Body of pancreas (tissue), 4 donors: ENCODE measurements at regions not wholly inside any gene's neighbourhood (a gene's known extent, or its start where the extent isn't known, plus 50 kb on each side); places are given as distances from the start of the nearest gene placed in this dataset.

ENCODE experiments used
- POLR2A ChIP-seq, 3 donors: fragments of 450-650 bp; IDR thresholded peaks; one replicate each; pipeline ENCODE4 v1.6.1; 2016; ENCODE audit warnings: antibody characterized with exemption in 3 of 3, mild to moderate bottlenecking in 2 of 3
- TF ChIP-seq, protein P1 (sequence below), 7 experiments: fragments of 450-650 bp in 4 of 7; fragments of 200-600 bp in 3 of 7; sonication (generic) in 3 of 7; IDR thresholded peaks; one replicate each; pipeline ENCODE4 v1.5.1; 2016 to 2019; ENCODE audit warnings: antibody characterized with exemption in 7 of 7

DNA sequence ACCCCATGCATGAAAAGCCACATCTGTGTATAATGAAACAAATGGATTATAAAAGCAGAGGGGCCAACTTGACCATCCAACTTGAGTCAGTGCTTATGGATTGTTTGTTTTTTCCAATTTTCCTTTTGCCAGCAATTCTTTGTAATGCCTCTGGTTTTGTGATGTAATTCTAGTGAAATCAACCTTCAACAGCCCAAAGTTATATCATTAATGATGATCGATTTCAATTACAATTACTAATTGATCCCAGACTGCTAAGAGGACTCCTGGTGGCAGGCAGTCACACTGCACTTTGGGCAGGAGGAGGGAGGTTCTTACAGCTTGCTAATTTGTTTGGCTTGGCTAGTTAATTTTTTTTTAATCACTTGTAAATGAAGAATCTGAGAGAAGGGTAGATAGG lies 552.3 kb downstream of the NUF2 start:
- no peak for TF ChIP-seq POLR2A (IDR thresholded peaks at IDR 0.05)
- TF ChIP-seq, protein P1, sequence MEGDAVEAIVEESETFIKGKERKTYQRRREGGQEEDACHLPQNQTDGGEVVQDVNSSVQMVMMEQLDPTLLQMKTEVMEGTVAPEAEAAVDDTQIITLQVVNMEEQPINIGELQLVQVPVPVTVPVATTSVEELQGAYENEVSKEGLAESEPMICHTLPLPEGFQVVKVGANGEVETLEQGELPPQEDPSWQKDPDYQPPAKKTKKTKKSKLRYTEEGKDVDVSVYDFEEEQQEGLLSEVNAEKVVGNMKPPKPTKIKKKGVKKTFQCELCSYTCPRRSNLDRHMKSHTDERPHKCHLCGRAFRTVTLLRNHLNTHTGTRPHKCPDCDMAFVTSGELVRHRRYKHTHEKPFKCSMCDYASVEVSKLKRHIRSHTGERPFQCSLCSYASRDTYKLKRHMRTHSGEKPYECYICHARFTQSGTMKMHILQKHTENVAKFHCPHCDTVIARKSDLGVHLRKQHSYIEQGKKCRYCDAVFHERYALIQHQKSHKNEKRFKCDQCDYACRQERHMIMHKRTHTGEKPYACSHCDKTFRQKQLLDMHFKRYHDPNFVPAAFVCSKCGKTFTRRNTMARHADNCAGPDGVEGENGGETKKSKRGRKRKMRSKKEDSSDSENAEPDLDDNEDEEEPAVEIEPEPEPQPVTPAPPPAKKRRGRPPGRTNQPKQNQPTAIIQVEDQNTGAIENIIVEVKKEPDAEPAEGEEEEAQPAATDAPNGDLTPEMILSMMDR (IDR thresholded peaks at IDR 0.05) = peak in 3 of 7 experiments; percentile 7 to 28 (median 24)
